Natural killer cell (primary cell): ENCODE measurements at regions not wholly inside any gene's neighbourhood (a gene's known extent, or its start where the extent isn't known, plus 50 kb on each side); places are given as distances from the start of the nearest gene placed in this dataset.

ENCODE experiments used
- ATAC-seq, 3 donors: fragments of 150-1000 bp in 2 of 3; fragments of 200-7000 bp in 1 of 3; cut with Tn5 transposase; 1 replicate in 1 of 3; 2 replicates in 2 of 3; pipeline ENCODE4 v1.10.0; 2021; ENCODE audit warnings: mild to moderate bottlenecking in 2 of 3, moderate library complexity in 2 of 3
- DNase-seq, 2 donors: peaks; one replicate each; pipeline versions ENCODE4 v3.0.0 to v3.0.0-alpha.2; 2013 to 2021; ENCODE audit warnings: mixed read lengths in 1 of 2
- H3K27ac ChIP-seq: one replicate; pipeline ENCODE4 v1.5.1; 2013; ENCODE audit warnings: mild to moderate bottlenecking, low read length
- H3K27me3 ChIP-seq: one replicate; pipeline ENCODE4 v1.6.1; 2013; ENCODE audit warnings: low read length; ENCODE audit not compliant: control insufficient read depth, insufficient read depth
- H3K36me3 ChIP-seq: one replicate; pipeline ENCODE4 v1.6.1; 2013; ENCODE audit warnings: low read length; ENCODE audit not compliant: control insufficient read depth, insufficient read depth
- H3K4me1 ChIP-seq: one replicate; pipeline ENCODE4 v1.6.1; 2013; ENCODE audit warnings: low read length; ENCODE audit not compliant: control insufficient read depth, insufficient read depth
- H3K4me3 ChIP-seq: one replicate; pipeline ENCODE4 v1.5.1; 2013; ENCODE audit warnings: low read length
- H3K9me3 ChIP-seq: one replicate; pipeline ENCODE4 v1.6.1; 2013; ENCODE audit warnings: low read length; ENCODE audit not compliant: control insufficient read depth, insufficient read depth
- H3K27ac Mint-ChIP-seq, 2 donors: one replicate each; pipeline ENCODE4 v1.8.0; 2022; ENCODE audit warnings: mild to moderate bottlenecking in 2 of 2, mixed read lengths in 2 of 2, moderate library complexity in 1 of 2
- H3K27me3 Mint-ChIP-seq, 2 donors: one replicate each; pipeline ENCODE4 v1.8.0; 2022; ENCODE audit warnings: low read depth in 2 of 2, mixed read lengths in 2 of 2
- H3K36me3 Mint-ChIP-seq: one replicate; pipeline ENCODE4 v1.8.0; 2022; ENCODE audit warnings: mixed read lengths
- H3K4me1 Mint-ChIP-seq, 2 donors: one replicate each; pipeline ENCODE4 v1.8.0; 2022; ENCODE audit warnings: mixed read lengths in 2 of 2
- H3K4me3 Mint-ChIP-seq: one replicate; pipeline ENCODE4 v1.8.0; 2022; ENCODE audit warnings: mild to moderate bottlenecking, moderate library complexity, mixed read lengths
- H3K9me3 Mint-ChIP-seq, 2 donors: one replicate each; pipeline ENCODE4 v1.8.0; 2022; ENCODE audit warnings: mixed read lengths in 2 of 2
- CTCF ChIP-seq: fragments of 200-600 bp; IDR thresholded peaks from one replicate; pipeline ENCODE4 v1.8.0; 2022; ENCODE audit warnings: antibody characterized with exemption
- WGBS: methylation state at CpG from one replicate; pipeline ENCODE4 v1.1.7; 2013; ENCODE audit warnings: missing lambda C conversion rate; ENCODE audit not compliant: insufficient coverage; 5-methylcytosine and 5-hydroxymethylcytosine counted together
- intact Hi-C: fragments of 100-400 bp; cut with micrococcal nuclease; formaldehyde crosslinking; loops from one replicate; pipeline ENCODE4 v1.14.2; 2022

GRCh38 chr1:101295209-101295608 lies 58.4 kb downstream of the S1PR1 start:
- H3K4me3 Mint-ChIP-seq: no peak overlapping the region
- Histone ChIP-seq H3K27ac (no peak overlapping the region), H3K9me3 (no peaks in the 10 kb centered on the region), H3K4me3 (no peak overlapping the region), H3K4me1 (peaks cover 39% of the 10 kb centered on the region), H3K36me3 (no peaks in the 10 kb centered on the region), H3K27me3 (no peaks in the 10 kb centered on the region)
- intact Hi-C loops: no loop called here
- 85% methylated on average over 4 of the region's 4 CpGs for WGBS
- H3K4me1 Mint-ChIP-seq: peaks cover 37 to 40% of the 10 kb centered on the region in 2 donors
- no peak for ATAC-seq
- H3K9me3 Mint-ChIP-seq: no peaks in the 10 kb centered on the region
- H3K36me3 Mint-ChIP-seq: no peaks in the 10 kb centered on the region
- peak overlapping the region; percentile 21 to 68 for H3K27ac Mint-ChIP-seq
- TF ChIP-seq CTCF: no peak
- no peak for DNase-seq
- no peaks in the 10 kb centered on the region for H3K27me3 Mint-ChIP-seq

GRCh38 chr1:101298663-101299062 lies 61.8 kb downstream of the S1PR1 start:
- Mint-ChIP-seq H3K9me3 (no peaks in the 10 kb centered on the region), H3K4me3 (no peak overlapping the region), H3K27me3 (no peaks in the 10 kb centered on the region), H3K4me1 (peaks cover 15 to 22% of the 10 kb centered on the region in 2 donors), H3K27ac (no peak overlapping the region), H3K36me3 (no peaks in the 10 kb centered on the region)
- DNase-seq (no peak), ATAC-seq (peak in 1 of 3 donors; percentile 76)
- no peaks in the 10 kb centered on the region for H3K36me3 ChIP-seq
- no peaks in the 10 kb centered on the region for H3K9me3 ChIP-seq
- no peak overlapping the region for H3K4me3 ChIP-seq
- H3K27ac ChIP-seq: no peak overlapping the region
- TF ChIP-seq CTCF: no peak
- 58% methylated on average over 3 of the region's 3 CpGs for WGBS
- peaks cover 6% of the 10 kb centered on the region for H3K4me1 ChIP-seq
- no peaks in the 10 kb centered on the region for H3K27me3 ChIP-seq
- intact Hi-C loops: no loop called here

GRCh38 chr1:101299141-101299540 lies 62.3 kb downstream of the S1PR1 start:
- no peak overlapping the region for H3K27ac ChIP-seq
- no peak overlapping the region for H3K4me3 Mint-ChIP-seq
- H3K9me3 Mint-ChIP-seq: no peaks in the 10 kb centered on the region
- peaks cover 10 to 17% of the 10 kb centered on the region in 2 donors for H3K4me1 Mint-ChIP-seq
- 88% methylated on average over 2 of the region's 4 CpGs for WGBS
- H3K27ac Mint-ChIP-seq: no peak overlapping the region
- H3K9me3 ChIP-seq: no peaks in the 10 kb centered on the region
- no peak for DNase-seq
- H3K36me3 ChIP-seq: no peaks in the 10 kb centered on the region
- H3K4me3 ChIP-seq: no peak overlapping the region
- no peak for TF ChIP-seq CTCF
- peaks cover under 1% of the 10 kb centered on the region for H3K4me1 ChIP-seq
- no peaks in the 10 kb centered on the region for H3K27me3 ChIP-seq
- ATAC-seq: no peak
- no peaks in the 10 kb centered on the region for H3K27me3 Mint-ChIP-seq
- H3K36me3 Mint-ChIP-seq: no peaks in the 10 kb centered on the region
- intact Hi-C loops: no loop called here

- no peak overlapping the region for H3K27ac Mint-ChIP-seq
- intact Hi-C loops: no loop called here
Measured at GRCh38 chr1:101299710-101300109, 62.9 kb downstream of the S1PR1 start.

More at GRCh38 chr1:101299710-101300109, 62.9 kb downstream of the S1PR1 start:
- no peaks in the 10 kb centered on the region for H3K9me3 ChIP-seq
- no peaks in the 10 kb centered on the region for H3K27me3 ChIP-seq
- H3K4me1 ChIP-seq: no peaks in the 10 kb centered on the region
- H3K4me3 ChIP-seq: no peak overlapping the region
- no peak for TF ChIP-seq CTCF
- H3K36me3 ChIP-seq: no peaks in the 10 kb centered on the region
- no peaks in the 10 kb centered on the region for H3K36me3 Mint-ChIP-seq
- H3K27ac ChIP-seq: no peak overlapping the region
- WGBS: 100% methylated on average over 2 of the region's 3 CpGs
- no peak overlapping the region for H3K4me3 Mint-ChIP-seq
- no peaks in the 10 kb centered on the region for H3K9me3 Mint-ChIP-seq
- H3K27me3 Mint-ChIP-seq: no peaks in the 10 kb centered on the region
- ATAC-seq (no peak), DNase-seq (no peak)
- peaks cover 10 to 17% of the 10 kb centered on the region in 2 donors for H3K4me1 Mint-ChIP-seq
